Fibroblast of lung (primary cell): ENCODE measurements at regions not wholly inside any gene's neighbourhood (a gene's known extent, or its start where the extent isn't known, plus 50 kb on each side); places are given as distances from the start of the nearest gene placed in this dataset.
"Not testable (repeated sequence)": the region's sequence is repeated elsewhere in the genome, so short reads cannot be mapped to it uniquely, and the experiment has no call there.

ENCODE experiments used
- DNase-seq, 2 donors: peaks; one replicate each; pipeline versions ENCODE4 v3.0.0 to v3.0.0-alpha.2; 2010; ENCODE audit warnings: low read depth in 2 of 2
- H2AFZ ChIP-seq: 2 replicates; pipeline ENCODE4 v1.5.1; 2012; ENCODE audit warnings: low read length, control low read depth, inconsistent platforms
- H3K27ac ChIP-seq: 2 replicates; pipeline ENCODE4 v1.5.1; 2011; ENCODE audit warnings: low read length, control low read depth; ENCODE audit not compliant: insufficient read depth
- H3K27me3 ChIP-seq: 2 replicates; pipeline ENCODE4 v1.5.1; 2011; ENCODE audit warnings: mild to moderate bottlenecking, low read length; ENCODE audit not compliant: control insufficient read depth, insufficient read depth
- H3K36me3 ChIP-seq: 2 replicates; pipeline ENCODE4 v1.5.1; 2011; ENCODE audit warnings: low read length; ENCODE audit not compliant: control insufficient read depth, insufficient read depth
- H3K4me1 ChIP-seq: 2 replicates; pipeline ENCODE4 v1.5.1; 2011; ENCODE audit warnings: low read length; ENCODE audit not compliant: control insufficient read depth, insufficient read depth; ENCODE audit errors: extremely low read depth
- H3K4me2 ChIP-seq: 2 replicates; pipeline ENCODE4 v1.5.1; 2011; ENCODE audit warnings: low read length, control low read depth; ENCODE audit not compliant: insufficient read depth; ENCODE audit errors: extremely low read depth
- H3K4me3 ChIP-seq, 4 experiments: fragments of 200-600 bp in 1 of 4; sonication (generic) in 1 of 4; replicated peaks in 1 of 4; 2 replicates each; pipeline ENCODE4 v1.5.1; 2011 to 2016; ENCODE audit warnings: low read length in 4 of 4, low read depth in 3 of 4, mild to moderate bottlenecking in 3 of 4, control low read depth in 2 of 4, inconsistent platforms in 1 of 4, mixed read lengths in 1 of 4; ENCODE audit not compliant: insufficient read depth in 1 of 4; ENCODE audit errors: control extremely low read depth in 1 of 4
- H3K79me2 ChIP-seq: 2 replicates; pipeline ENCODE4 v1.5.1; 2012; ENCODE audit warnings: mild to moderate bottlenecking, low read length, inconsistent platforms; ENCODE audit not compliant: control insufficient read depth, insufficient read depth
- H3K9ac ChIP-seq: 2 replicates; pipeline ENCODE4 v1.5.1; 2011; ENCODE audit warnings: mild to moderate bottlenecking, low read length, control low read depth; ENCODE audit not compliant: insufficient read depth
- H3K9me3 ChIP-seq: 2 replicates; pipeline ENCODE4 v1.5.1; 2012; ENCODE audit warnings: low read depth, low read length; ENCODE audit not compliant: control insufficient read depth, insufficient read depth
- H4K20me1 ChIP-seq: 2 replicates; pipeline ENCODE4 v1.5.1; 2011; ENCODE audit warnings: low read length; ENCODE audit not compliant: control insufficient read depth, insufficient read depth; ENCODE audit errors: extremely low read depth

DNA sequence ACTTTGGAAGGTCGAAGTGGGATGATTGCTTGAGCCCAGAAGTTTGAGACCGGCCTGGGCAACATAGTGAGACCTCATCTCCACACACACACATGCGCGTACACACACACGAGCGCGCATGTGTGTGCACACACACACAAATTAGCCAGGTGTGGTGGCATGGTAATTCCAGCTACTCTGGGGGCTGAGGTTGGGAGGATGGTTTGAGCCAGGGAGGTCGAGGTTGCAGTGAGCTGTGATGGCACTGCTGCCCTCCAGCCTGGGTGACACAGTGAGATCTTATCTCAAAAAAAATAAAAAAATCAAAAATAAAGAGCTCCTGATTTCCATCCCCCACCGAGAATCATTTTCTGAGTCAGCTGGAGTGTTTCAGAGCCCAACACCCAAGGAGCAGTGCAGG, 261.5 kb upstream of the PLGLB2 start:
- H3K36me3 ChIP-seq, DNase-seq, H3K27me3 ChIP-seq, H4K20me1 ChIP-seq, H3K9ac ChIP-seq, H3K9me3 ChIP-seq, H2AFZ ChIP-seq, H3K4me1 ChIP-seq: not testable (repeated sequence)
- peaks cover 55% of the 10 kb centered on the region for H3K79me2 ChIP-seq
- H3K4me3 ChIP-seq, result peak overlapping the region in 1 of 4 experiments; percentile 6
- peak overlapping the region; percentile 13 for H3K4me2 ChIP-seq
- peak overlapping the region; percentile 47 for H3K27ac ChIP-seq

DNA sequence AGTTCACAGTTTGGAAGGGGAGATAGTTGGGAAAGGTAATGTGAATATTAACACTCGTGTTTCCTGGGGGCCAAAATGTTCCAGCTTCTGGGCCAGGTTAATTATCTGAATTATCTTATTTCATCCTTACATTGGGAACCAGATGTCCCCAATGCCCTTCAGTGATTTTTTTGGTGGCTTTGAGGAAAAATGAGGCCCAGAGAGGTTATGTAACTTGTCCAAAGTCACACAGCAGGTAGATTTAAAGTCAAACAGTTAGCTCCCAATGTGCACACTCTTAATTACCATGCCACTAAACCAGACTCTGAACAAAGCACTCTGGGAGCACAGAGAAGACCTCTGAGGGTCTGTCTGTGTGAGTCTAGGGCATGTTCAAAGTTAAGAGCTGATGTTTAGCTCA, 259.9 kb upstream of the PLGLB2 start:
- H4K20me1 ChIP-seq, H2AFZ ChIP-seq, H3K4me2 ChIP-seq, H3K27me3 ChIP-seq, DNase-seq, H3K4me1 ChIP-seq, H3K9me3 ChIP-seq, H3K9ac ChIP-seq, H3K4me3 ChIP-seq, H3K36me3 ChIP-seq, H3K27ac ChIP-seq: not testable (repeated sequence)
- H3K79me2 ChIP-seq, result peaks cover 55% of the 10 kb centered on the region

DNA sequence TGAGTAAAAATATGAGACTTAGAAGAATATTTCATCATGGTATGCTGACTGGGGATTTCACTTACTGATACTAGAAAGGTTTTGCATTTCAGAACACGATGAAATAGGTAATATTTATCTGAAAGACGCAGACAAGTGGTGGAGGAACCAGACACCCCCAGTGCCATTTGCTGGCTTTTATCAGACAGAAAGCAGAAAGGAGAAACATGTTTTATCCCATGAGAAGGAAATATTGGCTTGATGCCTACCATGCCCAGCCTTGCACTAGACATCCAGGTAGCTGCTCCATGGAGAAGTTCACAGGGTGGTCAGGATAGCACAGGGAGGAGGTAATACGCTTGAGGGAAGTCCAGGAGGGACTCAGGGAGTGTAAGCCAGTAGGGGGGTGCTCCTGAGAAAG, 258.9 kb upstream of the PLGLB2 start:
- not testable (repeated sequence) for H3K4me2 ChIP-seq, H4K20me1 ChIP-seq, H3K9ac ChIP-seq, H2AFZ ChIP-seq, H3K9me3 ChIP-seq, H3K36me3 ChIP-seq, DNase-seq, H3K27me3 ChIP-seq, H3K4me3 ChIP-seq, H3K27ac ChIP-seq, H3K4me1 ChIP-seq
- peaks cover 57% of the 10 kb centered on the region for H3K79me2 ChIP-seq

DNA sequence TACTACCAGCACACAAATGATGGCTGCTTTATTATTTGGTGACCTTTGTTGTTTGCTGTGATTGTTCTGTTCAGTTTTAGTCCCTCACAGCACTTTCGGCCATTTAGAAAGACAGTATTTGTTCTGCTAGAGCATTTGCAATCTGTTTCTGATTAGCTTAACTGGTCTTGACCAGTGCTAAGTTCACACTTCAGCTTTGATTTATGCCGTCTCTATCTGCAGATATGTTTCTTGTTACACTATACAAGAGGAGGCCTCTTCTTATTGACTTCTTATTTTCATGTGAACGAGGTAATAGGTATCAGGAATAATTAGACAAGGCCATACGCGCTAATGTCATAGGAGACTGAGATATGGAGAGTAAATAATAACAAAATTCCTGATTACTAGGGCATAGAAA, 253.0 kb upstream of the PLGLB2 start:
- not testable (repeated sequence) for H3K4me3 ChIP-seq, H3K27me3 ChIP-seq, H3K36me3 ChIP-seq, DNase-seq, H2AFZ ChIP-seq, H3K27ac ChIP-seq, H3K4me2 ChIP-seq, H4K20me1 ChIP-seq, H3K9ac ChIP-seq, H3K9me3 ChIP-seq, H3K4me1 ChIP-seq
- H3K79me2 ChIP-seq, result peaks cover 37% of the 10 kb centered on the region

GRCh38 chr2:87495455-87495854, 252.4 kb upstream of the PLGLB2 start:
- not testable (repeated sequence) for H3K36me3 ChIP-seq, H3K27me3 ChIP-seq, H4K20me1 ChIP-seq, H3K4me1 ChIP-seq, DNase-seq, H3K4me2 ChIP-seq, H3K9me3 ChIP-seq, H3K4me3 ChIP-seq, H2AFZ ChIP-seq, H3K27ac ChIP-seq, H3K9ac ChIP-seq
- peaks cover 40% of the 10 kb centered on the region for H3K79me2 ChIP-seq
